Pulmonary artery endothelial cell (primary cell): ENCODE measurements at regions not wholly inside any gene's neighbourhood (a gene's known extent, or its start where the extent isn't known, plus 50 kb on each side); places are given as distances from the start of the nearest gene placed in this dataset.

Experiments used
- DNase-seq: peaks from one replicate; pipeline ENCODE4 v3.0.0-alpha.2; 2011; ENCODE audit warnings: low read depth, low spot score

DNA sequence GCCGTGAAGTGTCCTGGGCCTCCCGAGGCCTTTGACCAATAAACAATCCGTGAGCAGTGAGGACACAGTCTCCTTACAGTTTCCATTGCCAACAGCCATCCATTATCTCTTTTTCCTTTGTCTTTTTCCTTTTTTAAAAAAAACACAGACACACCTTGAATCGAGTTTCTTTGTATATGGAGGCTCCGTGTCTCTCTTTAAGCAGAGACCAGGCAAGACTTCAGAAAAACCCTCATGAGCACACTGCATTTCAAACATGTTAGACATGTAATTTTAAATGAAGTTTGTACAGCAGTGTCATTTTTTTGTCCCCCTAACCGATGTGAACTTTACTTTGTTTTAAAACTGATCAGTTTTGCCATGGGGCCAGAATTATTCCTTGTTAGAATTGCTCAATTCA lies 111.1 kb downstream of the SPTSSA start:
- DNase-seq, result no peak

DNA sequence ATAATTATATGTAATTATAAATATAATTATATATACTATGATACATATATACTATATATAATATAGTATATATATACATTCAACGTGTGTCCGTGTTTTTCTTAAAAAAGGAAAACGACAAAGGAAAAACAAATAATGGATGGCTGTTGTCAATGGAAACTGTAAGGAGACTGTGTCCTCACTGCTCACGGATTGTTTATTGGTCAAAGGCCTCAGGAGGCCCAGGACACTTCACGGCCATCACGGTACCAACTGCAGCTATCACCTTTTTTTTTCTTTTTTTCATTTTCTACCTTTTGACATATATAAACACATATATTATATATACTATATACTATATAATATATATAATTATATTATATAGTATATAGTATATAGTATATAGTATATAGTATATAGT lies 113.4 kb downstream of the SPTSSA start:
- DNase-seq, result no peak

DNA sequence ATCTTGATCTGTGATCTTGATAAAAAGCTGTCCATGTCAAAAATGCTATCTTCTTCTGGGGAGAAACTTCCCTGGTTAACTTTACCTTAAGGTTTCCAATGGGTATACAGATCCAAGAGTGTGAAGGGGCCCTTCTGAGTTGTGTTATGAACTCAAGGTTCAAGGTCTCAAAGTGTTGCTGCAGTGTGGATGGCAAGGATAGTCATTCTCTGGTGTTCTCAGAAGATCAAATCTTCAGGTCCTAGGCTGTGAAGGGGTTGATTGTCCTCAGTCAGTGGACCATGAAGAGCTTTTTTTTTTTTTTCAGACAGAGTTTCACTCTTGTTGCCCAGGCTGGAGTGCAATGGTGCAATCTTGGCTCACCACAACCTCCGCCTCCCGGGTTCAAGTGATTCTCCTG lies 114.4 kb downstream of the SPTSSA start:
- DNase-seq, result no peak

DNA sequence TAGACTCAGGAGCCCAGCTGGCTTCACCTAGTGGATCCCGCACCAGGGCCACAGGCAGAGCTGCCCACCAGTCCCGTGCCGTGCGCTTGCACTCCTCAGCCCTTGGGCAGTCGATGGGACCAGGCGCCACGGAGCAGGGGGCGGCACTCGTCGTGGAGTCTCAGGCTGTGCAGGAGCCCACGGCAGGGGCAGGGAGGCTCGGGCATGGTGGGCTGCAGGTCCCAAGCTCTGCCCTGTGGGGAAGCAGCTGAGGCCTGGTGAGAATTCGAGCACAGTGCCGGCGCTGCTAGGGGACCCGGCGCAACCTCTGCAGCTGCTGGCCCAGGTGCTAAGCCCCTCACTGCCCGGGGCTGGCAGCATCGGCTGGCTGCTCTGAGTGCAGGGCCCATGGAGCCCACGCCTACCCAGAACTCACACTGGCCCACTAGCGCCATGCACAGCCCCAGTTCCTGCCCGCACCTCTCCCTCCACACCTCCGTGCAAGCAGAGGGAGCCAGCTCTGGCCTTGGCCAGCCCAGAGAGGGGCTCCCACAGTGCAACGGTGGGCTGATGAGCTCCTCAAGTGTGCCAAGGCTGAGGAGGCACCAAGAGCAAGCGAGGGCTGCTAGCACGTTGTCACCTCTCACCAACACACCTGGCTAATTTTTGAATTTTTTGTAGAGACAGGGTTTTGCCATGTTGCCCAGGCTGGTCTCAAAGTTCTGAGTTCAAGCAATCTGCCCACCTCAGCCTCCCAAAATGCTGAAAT lies 116.1 kb downstream of the SPTSSA start:
- no peak for DNase-seq

DNA sequence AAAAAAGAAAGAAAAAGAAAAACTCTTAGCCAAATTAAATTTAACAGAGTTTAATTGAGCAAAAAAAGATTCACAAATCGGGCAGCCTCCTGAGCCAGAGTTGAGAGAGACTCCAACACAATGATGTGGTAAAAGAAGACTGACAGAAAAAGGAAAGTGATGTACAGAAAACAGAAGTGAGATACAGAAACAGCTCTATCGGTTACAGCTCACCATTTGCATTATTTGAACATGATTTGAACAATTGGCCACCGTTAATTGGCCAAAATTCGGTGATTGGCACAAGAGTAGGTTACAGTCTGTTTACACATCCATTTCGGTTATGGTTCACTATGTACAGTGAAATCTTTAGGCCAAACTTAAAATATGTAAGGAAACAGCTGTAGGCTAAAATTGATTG lies 117.7 kb downstream of the SPTSSA start:
- DNase-seq, result no peak

DNA sequence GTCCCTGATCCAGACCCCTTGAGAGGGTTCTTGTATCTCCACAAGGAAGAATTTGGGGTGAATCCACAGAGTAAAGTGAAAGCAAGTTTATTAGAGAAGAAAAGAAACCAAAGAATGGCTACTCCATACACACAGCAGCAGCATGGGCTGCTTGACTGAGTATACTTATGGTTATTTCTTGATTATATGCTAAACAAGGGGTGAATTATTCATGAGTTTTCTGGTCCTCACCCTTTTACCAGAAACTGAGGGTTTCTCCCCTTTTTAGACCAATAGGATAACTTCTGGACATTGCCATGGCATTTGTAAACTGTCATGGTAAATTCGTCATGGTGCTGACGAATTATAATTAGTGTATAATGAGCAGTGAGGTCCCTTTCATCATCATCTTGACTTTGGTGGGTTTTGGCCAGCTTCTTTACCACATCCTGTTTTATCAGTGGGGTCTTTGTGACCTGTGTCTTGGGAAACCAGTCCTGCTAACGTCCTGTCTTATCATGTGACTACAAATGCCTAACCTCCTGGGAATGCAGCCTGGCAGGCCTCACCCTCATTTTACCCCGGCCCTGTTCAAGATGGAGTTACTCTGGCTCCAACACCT lies 121.9 kb downstream of the SPTSSA start:
- DNase-seq, result no peak

DNA sequence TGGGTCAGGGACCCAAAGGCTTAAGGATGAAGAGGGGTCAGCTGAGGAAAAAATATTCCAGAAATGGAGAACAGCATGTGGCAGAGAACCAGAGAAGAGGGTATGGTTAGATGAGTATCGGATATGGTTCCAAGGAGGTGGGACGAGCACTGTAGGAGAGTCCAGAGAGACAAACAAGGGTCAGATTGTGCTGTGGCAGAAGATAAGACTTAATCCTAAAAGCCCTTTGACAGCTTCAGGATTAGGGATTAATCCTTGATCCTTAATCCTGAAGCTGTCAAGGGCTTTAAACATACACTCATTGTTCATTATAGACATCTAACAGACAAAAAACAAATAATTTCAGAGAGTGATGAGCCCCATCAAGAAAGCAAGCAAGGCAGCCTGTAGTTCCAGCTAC lies 124.0 kb downstream of the SPTSSA start:
- no peak for DNase-seq

DNA sequence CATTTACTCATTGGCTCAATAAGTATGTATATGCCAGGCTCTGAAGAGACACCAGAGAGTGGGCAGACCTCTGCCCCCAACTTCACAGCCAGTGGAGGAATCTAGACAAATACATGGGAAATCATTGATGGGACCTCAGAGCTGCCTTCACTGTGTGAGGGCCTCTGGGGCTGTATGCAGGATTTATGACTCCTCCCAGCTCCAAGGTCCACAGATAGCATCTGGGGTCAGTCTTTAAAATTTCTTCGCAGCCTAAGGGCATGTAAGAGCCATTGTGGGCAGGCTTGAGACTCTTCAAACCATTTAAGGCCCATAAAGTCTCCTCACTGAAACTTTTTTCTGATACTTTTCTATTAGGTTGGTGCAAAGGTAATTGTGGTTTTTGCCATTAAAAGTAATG lies 125.5 kb downstream of the SPTSSA start:
- DNase-seq, result no peak

DNA sequence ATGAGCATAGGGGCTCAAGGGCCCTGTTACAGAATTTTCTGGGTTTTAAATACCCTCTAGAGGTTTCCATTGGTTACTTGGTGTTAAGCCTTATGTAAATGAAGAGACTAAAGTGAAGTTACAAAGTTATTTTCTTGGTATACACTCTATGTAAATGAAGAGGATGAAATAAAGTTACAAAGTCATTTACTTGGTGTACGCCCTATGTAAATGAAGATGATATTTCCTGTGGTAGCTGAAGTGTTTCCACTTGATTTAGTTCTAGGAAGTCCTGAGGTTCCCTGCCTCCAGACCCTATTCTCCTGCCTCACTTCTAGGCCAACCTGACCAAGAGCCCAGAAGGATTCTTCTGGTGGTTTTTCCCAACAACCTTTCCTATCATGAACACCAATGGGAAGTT lies 126.1 kb downstream of the SPTSSA start:
- DNase-seq, result no peak

DNA sequence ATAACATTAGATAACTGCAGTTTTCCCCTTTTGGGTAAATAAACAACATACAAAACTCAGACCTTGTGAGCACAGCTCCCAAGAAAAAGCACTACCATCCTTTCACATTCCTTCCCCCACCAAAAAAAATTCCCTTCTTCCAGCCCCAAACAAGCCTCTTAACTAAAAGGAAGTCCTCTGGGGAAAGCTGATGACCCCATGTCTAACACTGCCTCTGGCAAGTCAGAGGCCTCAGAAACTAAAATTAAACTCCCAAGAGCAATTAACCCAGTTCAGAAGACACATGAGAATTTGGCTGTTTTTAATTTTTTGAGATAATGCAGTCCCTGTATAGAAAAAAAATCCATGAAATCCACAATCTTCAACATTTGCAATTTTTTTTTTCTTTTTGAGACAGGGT lies 127.7 kb downstream of the SPTSSA start:
- no peak for DNase-seq

DNA sequence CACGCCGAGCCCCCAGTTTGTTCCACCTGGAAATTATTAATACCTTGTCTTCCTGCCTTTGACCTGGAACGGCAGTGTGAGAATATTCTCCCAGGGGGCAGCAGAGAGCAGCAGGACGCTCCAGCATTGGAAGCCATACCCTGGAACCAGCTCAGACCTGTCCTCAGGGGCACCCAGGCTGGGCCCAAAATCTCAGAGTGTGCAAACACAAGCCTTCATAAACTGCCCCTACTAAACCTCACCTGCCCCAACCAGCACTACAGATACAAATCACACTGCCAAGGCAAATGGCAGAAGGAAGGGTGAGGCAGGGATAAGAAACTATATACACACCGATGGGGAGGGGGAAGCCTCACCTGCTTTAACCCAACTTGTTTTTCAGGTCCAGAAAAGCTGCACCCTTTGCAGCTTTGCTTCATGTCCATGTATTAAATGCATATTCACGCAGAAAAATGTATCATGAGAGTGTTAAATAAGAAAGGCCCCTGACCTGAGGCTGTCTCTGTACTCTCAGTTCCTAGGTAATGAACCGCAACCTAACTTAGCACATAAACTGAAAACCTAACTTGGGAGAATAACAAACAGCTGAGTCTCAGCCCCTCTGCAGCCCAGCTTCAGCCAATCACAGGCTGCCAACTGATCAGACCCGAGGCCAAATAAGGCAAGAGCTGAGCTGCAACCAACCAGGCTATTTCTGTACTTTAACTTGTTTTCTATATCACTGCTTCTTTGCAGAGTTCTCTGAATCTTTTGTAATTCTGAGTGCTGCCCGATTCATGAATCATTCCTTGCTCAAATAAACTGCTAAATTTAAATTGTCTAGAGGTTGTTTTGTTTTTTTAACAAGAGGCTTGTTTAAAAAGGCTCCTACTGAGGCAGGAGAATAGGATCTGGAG lies 130.1 kb downstream of the SPTSSA start:
- DNase-seq, result no peak

DNA sequence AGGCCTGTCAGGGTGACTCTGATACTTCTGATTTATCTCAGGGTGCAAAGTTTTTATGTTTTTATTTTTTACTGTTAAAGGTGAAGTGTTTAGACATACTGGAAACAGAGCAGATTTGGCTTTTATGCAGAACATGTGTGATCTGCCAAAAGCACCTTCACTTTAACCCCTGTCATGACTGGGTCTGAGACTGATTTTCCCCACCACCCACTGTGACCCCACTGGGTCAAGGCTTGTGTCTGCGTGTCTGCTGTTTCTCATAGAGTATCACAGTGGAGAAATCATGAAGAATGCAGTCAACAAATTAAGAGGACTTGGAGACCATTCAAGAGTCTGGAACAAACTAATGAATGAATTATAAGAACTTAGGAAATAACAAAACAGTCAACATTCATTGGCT lies 131.2 kb downstream of the SPTSSA start:
- no peak for DNase-seq

DNA sequence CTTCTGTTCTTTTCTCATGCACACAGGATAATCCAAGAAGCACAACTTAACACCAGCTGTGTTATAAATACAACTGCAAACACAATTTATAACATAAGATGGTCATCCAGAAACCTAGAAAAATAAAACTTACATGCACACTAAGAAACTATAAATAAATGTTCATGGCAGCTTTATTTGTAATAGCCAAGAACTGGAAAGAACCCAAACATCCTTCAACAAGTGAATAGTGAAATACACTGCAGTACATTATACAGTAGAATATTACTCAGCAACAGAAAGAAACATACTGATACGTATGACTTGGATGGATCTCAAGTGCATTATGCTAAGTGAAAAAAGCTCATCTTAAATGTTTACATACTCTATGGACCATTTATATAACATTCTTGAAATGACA lies 132.7 kb downstream of the SPTSSA start:
- DNase-seq, result no peak

DNA sequence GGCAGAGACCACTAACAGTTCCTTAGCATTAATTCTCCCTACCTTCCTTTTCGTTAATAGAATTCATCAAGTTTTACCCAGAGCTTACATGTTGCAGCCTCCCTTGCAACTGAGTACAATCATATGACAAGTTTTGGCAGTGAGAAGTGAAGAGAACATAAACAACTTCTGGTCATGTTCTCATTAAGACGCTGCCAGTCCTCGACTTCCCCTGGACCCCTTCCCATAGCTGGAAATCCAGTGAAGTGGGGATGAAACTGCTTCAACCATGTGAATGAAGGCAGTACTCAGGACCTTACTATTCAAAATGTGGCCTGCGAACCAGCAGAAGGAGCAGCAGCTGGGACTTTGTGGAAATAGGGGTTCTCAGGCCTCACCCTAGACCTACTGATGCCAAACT lies 133.9 kb downstream of the SPTSSA start:
- DNase-seq, result no peak

DNA sequence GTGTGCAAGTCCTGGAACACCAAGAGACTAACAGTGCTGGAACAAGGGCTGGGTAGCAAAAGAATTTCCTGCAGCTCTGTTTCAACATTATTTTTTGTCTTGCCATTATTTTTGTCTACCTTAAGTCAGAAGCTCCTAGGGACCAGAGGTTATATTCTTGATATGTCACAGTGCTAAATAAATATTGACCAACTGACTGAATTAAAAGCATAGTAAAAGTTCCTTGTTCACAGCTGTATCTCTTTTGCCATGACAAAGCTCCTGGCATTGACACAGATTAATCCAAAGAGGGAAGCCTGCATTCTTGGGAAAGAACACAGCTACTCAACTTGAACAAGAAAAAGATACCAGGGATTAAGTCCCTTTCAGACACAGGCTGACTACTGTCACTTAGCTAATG lies 136.5 kb downstream of the SPTSSA start:
- no peak for DNase-seq

DNA sequence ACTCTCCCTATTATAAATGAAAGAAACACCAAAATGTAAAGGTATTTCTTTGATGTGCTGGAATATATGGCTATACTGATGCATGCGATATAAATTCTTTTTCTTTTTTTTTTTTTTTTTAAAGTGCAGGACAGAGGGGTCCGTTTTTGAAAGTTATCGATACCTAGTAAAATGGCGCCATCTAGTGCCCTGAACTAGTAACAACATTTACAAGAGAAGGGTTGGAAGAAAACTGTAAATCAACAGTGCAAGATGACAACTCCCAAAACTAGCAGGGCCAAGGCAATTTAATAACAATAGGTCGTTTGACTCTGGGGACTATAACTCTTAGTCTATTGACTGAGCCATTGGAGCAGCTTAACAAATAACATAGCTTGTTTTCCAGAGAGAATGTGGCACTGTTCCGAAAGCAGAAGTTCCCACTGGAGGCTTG lies 137.7 kb downstream of the SPTSSA start:
- no peak for DNase-seq

DNA sequence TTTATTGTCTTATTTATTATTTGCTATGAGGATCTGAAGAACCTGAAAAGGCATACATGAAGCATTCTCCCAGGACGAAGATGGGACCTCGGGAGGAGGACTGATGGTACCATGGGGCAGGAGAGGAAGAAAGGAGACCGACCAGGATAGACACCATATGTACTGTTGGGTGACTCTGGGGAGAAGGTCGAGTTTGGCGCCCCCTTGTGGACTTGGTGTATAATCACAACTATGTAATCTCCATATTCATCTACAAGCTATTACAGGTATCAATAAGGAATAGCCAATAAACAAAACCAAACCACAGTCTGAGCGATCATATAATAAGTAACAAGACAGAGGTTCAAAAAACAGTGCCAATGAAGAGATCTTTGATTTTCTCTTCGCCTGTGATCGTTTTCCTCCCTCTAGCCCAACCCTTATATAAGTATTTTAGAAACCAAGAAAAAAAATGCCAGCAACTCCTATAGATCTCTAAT lies 139.1 kb downstream of the SPTSSA start:
- peak; percentile 11 for DNase-seq

DNA sequence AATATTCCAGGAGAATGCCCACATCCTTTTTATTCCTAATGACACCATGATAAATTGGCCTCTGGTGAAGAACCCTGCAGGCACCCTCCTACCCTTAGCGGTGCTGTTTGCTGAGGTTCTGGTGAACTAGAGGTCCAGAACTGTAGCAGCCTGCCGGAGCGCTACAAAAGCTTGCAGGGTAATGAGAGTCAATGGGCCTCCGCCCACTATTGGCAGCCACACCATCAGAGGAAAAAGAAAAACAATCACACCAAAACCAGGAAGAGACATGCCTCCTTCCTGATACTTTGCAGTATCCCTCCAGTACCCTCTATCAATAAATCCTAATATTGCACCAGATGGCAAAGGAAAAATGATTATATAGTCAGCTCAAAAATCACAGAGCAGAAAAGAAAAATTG lies 142.9 kb downstream of the SPTSSA start:
- DNase-seq, result no peak

DNA sequence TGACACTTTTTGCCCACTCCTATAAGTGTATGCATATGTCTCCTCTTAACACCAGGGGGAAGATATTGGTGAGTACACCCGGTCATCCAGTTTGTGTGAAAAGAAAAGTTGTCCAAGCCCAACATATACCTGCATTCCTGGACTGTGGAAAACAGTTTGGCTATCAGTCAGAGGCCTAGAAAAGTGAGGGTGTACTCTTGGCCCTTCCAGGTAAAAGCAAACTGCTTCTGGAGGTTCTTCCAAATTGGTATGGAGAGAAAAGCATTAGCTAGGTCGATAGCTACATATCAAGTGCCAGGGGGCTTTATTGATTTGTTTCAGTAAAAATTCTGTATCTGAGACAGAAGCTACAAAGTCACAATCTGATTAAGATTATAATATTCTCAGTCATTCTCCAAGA lies 144.0 kb downstream of the SPTSSA start:
- no peak for DNase-seq

DNA sequence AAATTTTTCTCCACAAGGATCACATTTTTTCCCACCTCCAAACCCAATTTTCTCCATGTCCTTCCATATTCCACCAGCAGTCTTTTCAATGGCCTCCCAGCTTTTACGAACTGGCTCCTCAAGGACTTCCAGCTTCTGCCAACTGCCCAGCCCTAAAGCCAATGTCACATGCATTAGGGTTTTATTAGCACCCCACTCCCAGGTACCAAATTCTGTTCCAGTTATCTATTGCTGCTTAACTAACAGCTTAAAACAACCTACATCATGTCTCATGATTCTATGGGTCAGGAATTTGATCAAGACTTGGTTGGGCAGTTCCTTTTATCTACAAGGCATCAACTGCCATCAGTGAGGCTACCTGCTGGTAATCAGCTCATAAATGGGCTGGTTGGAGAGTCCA lies 151.3 kb downstream of the SPTSSA start:
- DNase-seq, result no peak

DNA sequence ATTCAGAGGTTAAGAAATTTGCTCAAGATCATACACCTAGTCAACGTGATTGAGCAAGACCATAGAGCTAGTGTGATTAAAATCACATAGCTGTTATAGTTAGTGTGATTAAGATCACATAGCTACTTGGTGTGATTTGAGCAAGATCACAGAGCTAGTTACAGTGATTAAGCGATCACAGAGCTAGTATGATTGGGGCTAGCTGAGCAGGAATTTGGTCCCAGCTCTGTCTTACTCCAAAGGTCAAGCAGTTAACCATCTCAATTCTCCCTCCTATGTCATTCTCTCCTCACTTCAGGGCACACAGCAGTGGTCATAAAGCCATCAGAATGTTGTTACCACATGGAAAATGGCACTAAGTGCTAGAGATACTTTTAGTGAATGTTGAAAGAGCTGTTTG lies 158.2 kb downstream of the SPTSSA start:
- DNase-seq, result no peak

DNA sequence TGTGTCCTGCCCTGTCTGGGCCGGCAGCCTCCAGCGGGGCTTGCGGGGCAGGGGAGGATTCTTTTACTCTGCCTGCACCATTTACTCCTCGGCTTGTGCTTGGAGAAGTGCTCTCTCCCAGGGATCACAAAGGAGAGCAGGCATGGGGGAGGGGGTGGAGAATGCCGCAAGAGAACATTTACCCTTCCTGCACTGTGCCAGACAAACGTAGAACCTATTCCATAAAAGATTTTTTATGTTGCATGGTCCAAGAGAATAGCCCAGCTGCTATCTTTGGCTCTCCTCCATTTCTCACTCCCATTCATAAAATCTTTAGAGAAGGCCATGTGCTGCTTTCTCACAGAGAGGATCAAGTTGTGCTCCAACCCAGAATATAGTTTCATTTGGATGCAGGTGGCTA lies 159.4 kb downstream of the SPTSSA start:
- DNase-seq, result no peak
